Thoracic aorta (tissue), 2 donors: ENCODE measurements at regions not wholly inside any gene's neighbourhood (a gene's known extent, or its start where the extent isn't known, plus 50 kb on each side); places are given as distances from the start of the nearest gene placed in this dataset.

Source experiments
- ATAC-seq: fragments of 150-250 bp; one replicate; pipeline ENCODE4 v1.8.0; 2017; ENCODE audit warnings: low read depth; ENCODE audit not compliant: insufficient number of reproducible peaks, low FRiP score
- DNase-seq: peaks from one replicate; pipeline ENCODE4 v3.0.0-alpha.2; 2020; ENCODE audit warnings: low spot score
- H3K27ac ChIP-seq, 2 donors: fragments of 200-600 bp; sonication (generic); 1 replicate in 1 of 2; 2 replicates in 1 of 2; pipeline ENCODE4 v1.5.1; 2016; ENCODE audit warnings: mild to moderate bottlenecking in 2 of 2, moderate library complexity in 2 of 2
- H3K27me3 ChIP-seq: fragments of 200-600 bp; sonication (generic); replicated peaks from 2 replicates; pipeline ENCODE4 v1.6.0; 2016; ENCODE audit warnings: mild to moderate bottlenecking; ENCODE audit not compliant: insufficient read depth
- H3K36me3 ChIP-seq: fragments of 200-600 bp; sonication (generic); one replicate; pipeline ENCODE4 v1.5.1; 2016
- H3K4me1 ChIP-seq, 2 donors: fragments of 200-600 bp; sonication (generic); 1 replicate in 1 of 2; 2 replicates in 1 of 2; pipeline versions ENCODE4 v1.5.1 to v1.6.0; 2016; ENCODE audit warnings: low read depth in 2 of 2, mild to moderate bottlenecking in 1 of 2; ENCODE audit not compliant: control insufficient read depth in 1 of 2
- H3K4me3 ChIP-seq: fragments of 200-600 bp; sonication (generic); 2 replicates; pipeline ENCODE4 v1.5.1; 2016; ENCODE audit warnings: mild to moderate bottlenecking
- H3K9me3 ChIP-seq: fragments of 200-600 bp; sonication (generic); 2 replicates; pipeline ENCODE4 v1.5.1; 2016
- CTCF ChIP-seq: fragments of 200-600 bp; sonication (generic); IDR thresholded peaks from one replicate; pipeline ENCODE4 v1.5.1; 2019; ENCODE audit warnings: antibody characterized with exemption

- H3K4me3 ChIP-seq = no peak overlapping the region
- no peaks in the 10 kb centered on the region for H3K9me3 ChIP-seq
- no peaks in the 10 kb centered on the region for H3K27me3 ChIP-seq
- DNase-seq (no peak), ATAC-seq (no peak)
- H3K36me3 ChIP-seq = no peaks in the 10 kb centered on the region
- no peak overlapping the region for H3K27ac ChIP-seq
- TF ChIP-seq CTCF = no peak
- H3K4me1 ChIP-seq = peaks cover 0 to 15% of the 10 kb centered on the region in 2 donors
Observed at GRCh38 chr14:32011225-32011624, 65.9 kb upstream of the ARHGAP5 start.

DNA sequence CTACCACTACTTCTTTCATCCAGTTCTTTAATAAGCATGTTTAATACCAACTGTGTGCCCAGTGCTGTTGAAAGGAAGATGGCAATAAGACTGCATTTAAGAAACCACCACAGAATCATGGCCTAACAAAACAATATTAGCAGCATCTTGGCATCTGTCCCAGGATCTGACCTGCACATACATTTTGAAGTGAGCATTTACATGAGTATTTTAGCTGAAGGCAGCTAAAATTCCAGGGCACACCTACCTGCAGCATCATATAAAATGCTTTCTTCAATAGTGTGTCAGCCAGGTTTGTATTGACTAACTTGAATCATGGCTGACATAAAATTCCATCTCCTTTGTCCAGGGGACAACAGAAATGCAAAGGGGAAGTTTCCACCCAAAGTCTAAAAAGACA lies 65.0 kb upstream of the ARHGAP5 start:
- Histone ChIP-seq H3K27me3 (no peaks in the 10 kb centered on the region), H3K36me3 (no peaks in the 10 kb centered on the region), H3K9me3 (no peaks in the 10 kb centered on the region), H3K4me3 (no peak overlapping the region), H3K27ac (no peak overlapping the region), H3K4me1 (peaks cover 0 to 14% of the 10 kb centered on the region in 2 donors)
- TF ChIP-seq CTCF = no peak
- ATAC-seq = no peak
- no peak for DNase-seq

GRCh38 chr14:32012571-32012970 lies 64.5 kb upstream of the ARHGAP5 start:
- Histone ChIP-seq H3K36me3 (no peaks in the 10 kb centered on the region), H3K4me3 (no peak overlapping the region), H3K27me3 (no peaks in the 10 kb centered on the region), H3K4me1 (peaks cover 0 to 9% of the 10 kb centered on the region in 2 donors), H3K27ac (no peak overlapping the region), H3K9me3 (no peaks in the 10 kb centered on the region)
- no peak for TF ChIP-seq CTCF
- DNase-seq (no peak), ATAC-seq (no peak)

- Histone ChIP-seq H3K9me3 (no peaks in the 10 kb centered on the region), H3K4me1 (peaks cover 0 to 3% of the 10 kb centered on the region in 2 donors), H3K27ac (no peak overlapping the region), H3K4me3 (no peak overlapping the region), H3K27me3 (no peaks in the 10 kb centered on the region), H3K36me3 (no peaks in the 10 kb centered on the region)
- DNase-seq (no peak), ATAC-seq (no peak)
- no peak for TF ChIP-seq CTCF
Observed at GRCh38 chr14:32013083-32013482, 64.0 kb upstream of the ARHGAP5 start.

DNA sequence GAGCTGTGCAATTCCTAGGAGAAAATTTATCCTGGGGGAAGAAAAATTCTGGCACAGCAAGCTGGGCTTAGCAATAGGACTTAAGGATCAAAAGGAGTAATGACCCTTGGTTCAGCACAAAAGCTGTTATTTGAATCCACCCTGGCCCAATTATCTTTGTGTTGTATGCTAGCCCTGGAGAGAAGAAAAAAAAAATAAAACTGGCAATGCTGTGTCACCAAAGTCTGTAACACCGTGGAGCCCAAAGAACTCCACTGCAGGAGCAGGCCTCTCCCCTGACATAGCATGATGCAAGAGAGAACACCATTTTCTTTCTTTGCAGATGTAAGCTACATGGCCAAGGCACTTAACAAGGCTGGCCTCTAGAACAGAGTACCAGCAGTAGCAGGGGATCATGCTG lies 63.0 kb upstream of the ARHGAP5 start:
- no peaks in the 10 kb centered on the region for H3K9me3 ChIP-seq
- DNase-seq = no peak
- H3K4me3 ChIP-seq = no peak overlapping the region
- no peaks in the 10 kb centered on the region for H3K36me3 ChIP-seq
- no peak for TF ChIP-seq CTCF
- no peaks in the 10 kb centered on the region for H3K27me3 ChIP-seq
- H3K27ac ChIP-seq = no peak overlapping the region
- H3K4me1 ChIP-seq = peaks cover 0 to 5% of the 10 kb centered on the region in 2 donors
- no peak for ATAC-seq
